GM12872 (cell line): ENCODE measurements at regions not wholly inside any gene's neighbourhood (a gene's known extent, or its start where the extent isn't known, plus 50 kb on each side); places are given as distances from the start of the nearest gene placed in this dataset.

ENCODE experiments used
- CTCF ChIP-seq: IDR thresholded peaks from 3 replicates; pipeline ENCODE4 v1.5.1; 2011; ENCODE audit warnings: low read depth, mild to moderate bottlenecking, low read length, moderate library complexity; ENCODE audit not compliant: insufficient read depth

GRCh38 chr5:171688696-171689495 lies 96.7 kb upstream of the SMIM23 start:
- TF ChIP-seq CTCF, result no peak

- TF ChIP-seq CTCF, result no peak
Measured at GRCh38 chr5:171689853-171690417, 95.7 kb upstream of the SMIM23 start.

GRCh38 chr5:171692107-171692506 lies 93.5 kb upstream of the SMIM23 start:
- no peak for TF ChIP-seq CTCF

GRCh38 chr5:171692936-171693335 lies 92.7 kb upstream of the SMIM23 start:
- no peak for TF ChIP-seq CTCF

- no peak for TF ChIP-seq CTCF
Measured at GRCh38 chr5:171693412-171693811, 92.2 kb upstream of the SMIM23 start.

GRCh38 chr5:171695804-171696203 lies 89.8 kb upstream of the SMIM23 start:
- no peak for TF ChIP-seq CTCF

GRCh38 chr5:171697221-171698102 lies 88.2 kb upstream of the SMIM23 start:
- no peak for TF ChIP-seq CTCF
